Gastroesophageal sphincter (tissue), 3 donors: ENCODE measurements at regions not wholly inside any gene's neighbourhood (a gene's known extent, or its start where the extent isn't known, plus 50 kb on each side); places are given as distances from the start of the nearest gene placed in this dataset.

Experiments
- CTCF ChIP-seq, 4 experiments: fragments of 200-600 bp in 2 of 4; fragments of 450-650 bp in 2 of 4; sonication (generic) in 1 of 4; IDR thresholded peaks; one replicate each; pipeline ENCODE4 v1.5.1; 2017 to 2019; ENCODE audit warnings: antibody characterized with exemption in 4 of 4, mild to moderate bottlenecking in 2 of 4, moderate library complexity in 2 of 4
- EP300 ChIP-seq: sonication (generic); formaldehyde crosslinking; IDR thresholded peaks from one replicate; pipeline ENCODE4 v1.6.1; 2017; ENCODE audit warnings: antibody characterized with exemption, mild to moderate bottlenecking
- POLR2A ChIP-seq, 2 donors: fragments of 450-650 bp; IDR thresholded peaks; one replicate each; pipeline ENCODE4 v1.6.1; 2017; ENCODE audit warnings: antibody characterized with exemption in 2 of 2, mild to moderate bottlenecking in 2 of 2, moderate library complexity in 1 of 2

- TF ChIP-seq CTCF (IDR thresholded peaks at IDR 0.05) (no peak), POLR2A (IDR thresholded peaks at IDR 0.05) (no peak), EP300 (no peak)
Observed at GRCh38 chr18:55018602-55019001, 59.3 kb upstream of the CCDC68 start.
